Suprapubic skin (tissue), 4 donors: ENCODE measurements at regions not wholly inside any gene's neighbourhood (a gene's known extent, or its start where the extent isn't known, plus 50 kb on each side); places are given as distances from the start of the nearest gene placed in this dataset.

ENCODE experiments used
- EP300 ChIP-seq: sonication (generic); formaldehyde crosslinking; IDR thresholded peaks from one replicate; pipeline ENCODE4 v1.6.1; 2017; ENCODE audit warnings: antibody characterized with exemption
- POLR2A ChIP-seq, 2 donors: fragments of 450-650 bp; IDR thresholded peaks; one replicate each; pipeline ENCODE4 v1.6.1; 2017; ENCODE audit warnings: antibody characterized with exemption in 2 of 2, mild to moderate bottlenecking in 2 of 2, moderate library complexity in 2 of 2
- POLR2AphosphoS5 ChIP-seq, 3 donors: sonication (generic); formaldehyde crosslinking; IDR thresholded peaks; one replicate each; pipeline ENCODE4 v1.6.1; 2017; ENCODE audit warnings: antibody characterized with exemption in 3 of 3
- TF ChIP-seq, protein P1 (sequence below), 2 donors: fragments of 200-600 bp in 1 of 2; fragments of 450-650 bp in 1 of 2; sonication (generic) in 1 of 2; IDR thresholded peaks; one replicate each; pipeline ENCODE4 v1.5.1; 2016 to 2019; ENCODE audit warnings: antibody characterized with exemption in 2 of 2, mild to moderate bottlenecking in 1 of 2, moderate library complexity in 1 of 2

DNA sequence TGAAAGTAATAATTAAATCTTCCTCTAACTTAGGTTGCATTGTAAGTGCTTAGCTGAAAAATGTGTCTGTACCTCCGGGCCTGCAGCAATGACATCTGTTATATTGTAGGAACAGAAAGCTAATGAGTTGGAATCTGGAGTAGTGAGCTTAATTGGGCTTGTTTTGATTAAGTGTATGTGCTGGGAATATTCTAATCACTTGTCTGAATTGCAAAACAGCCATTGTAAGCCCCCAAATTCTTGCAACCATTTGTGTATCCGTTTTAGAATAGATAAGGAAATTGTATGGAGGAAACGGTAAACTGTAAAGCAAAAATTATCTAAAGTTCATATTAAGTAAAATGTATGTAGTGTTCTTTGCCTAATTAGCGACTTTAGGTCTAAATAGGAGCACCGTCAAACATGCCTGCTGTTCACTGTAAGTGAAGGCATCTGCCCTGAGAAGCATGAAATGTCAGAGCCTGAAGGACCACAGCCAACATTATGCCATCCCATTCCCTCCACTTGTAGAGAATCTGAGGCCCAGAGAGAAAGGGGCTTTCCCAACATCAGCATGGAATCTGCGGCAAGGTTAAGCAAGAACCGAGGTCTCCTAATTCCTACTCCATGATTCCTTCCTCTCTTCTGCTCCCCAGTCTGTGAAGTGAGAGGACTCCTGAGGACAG is 466.4 kb downstream of the TDRD15 start:
- TF ChIP-seq POLR2A (IDR thresholded peaks at IDR 0.05) (no peak), POLR2AphosphoS5 (IDR thresholded peaks at IDR 0.05) (no peak), EP300 (no peak)
- TF ChIP-seq, protein P1, sequence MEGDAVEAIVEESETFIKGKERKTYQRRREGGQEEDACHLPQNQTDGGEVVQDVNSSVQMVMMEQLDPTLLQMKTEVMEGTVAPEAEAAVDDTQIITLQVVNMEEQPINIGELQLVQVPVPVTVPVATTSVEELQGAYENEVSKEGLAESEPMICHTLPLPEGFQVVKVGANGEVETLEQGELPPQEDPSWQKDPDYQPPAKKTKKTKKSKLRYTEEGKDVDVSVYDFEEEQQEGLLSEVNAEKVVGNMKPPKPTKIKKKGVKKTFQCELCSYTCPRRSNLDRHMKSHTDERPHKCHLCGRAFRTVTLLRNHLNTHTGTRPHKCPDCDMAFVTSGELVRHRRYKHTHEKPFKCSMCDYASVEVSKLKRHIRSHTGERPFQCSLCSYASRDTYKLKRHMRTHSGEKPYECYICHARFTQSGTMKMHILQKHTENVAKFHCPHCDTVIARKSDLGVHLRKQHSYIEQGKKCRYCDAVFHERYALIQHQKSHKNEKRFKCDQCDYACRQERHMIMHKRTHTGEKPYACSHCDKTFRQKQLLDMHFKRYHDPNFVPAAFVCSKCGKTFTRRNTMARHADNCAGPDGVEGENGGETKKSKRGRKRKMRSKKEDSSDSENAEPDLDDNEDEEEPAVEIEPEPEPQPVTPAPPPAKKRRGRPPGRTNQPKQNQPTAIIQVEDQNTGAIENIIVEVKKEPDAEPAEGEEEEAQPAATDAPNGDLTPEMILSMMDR (IDR thresholded peaks at IDR 0.05), result no peak
